ENCODE measurements at regions not wholly inside any gene's neighbourhood (a gene's known extent, or its start where the extent isn't known, plus 50 kb on each side); places are given as distances from the start of the nearest gene placed in this dataset.

DNA sequence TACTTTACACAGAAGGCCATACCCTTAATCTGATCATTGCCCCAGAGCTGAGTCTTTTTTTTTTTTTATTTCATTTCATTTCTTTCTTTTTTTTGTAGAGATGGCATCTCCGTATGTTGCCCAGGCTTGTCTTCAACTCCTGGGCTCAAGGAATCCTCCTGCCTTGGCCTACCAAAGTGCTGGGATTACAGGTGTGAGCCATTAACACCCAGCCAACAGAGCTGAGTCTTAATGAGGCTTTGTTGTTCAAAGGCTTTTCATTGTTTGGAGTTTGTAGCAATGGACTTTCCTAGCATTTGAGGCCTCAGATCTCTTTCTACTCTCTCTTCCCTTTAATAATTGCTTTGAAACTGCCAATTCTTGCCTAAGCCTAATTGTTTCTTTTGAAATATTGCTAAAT, 176.5 kb upstream of the FBN2 start:
- TF ChIP-seq CTCF (IDR thresholded peaks at IDR 0.05) (no peak), POLR2A (IDR thresholded peaks at IDR 0.05) (no peak)

Measured in heart left ventricle (tissue), 13 donors.